B cell (primary cell): ENCODE measurements at regions not wholly inside any gene's neighbourhood (a gene's known extent, or its start where the extent isn't known, plus 50 kb on each side); places are given as distances from the start of the nearest gene placed in this dataset.

Experiments used
- CTCF ChIP-seq: fragments of 200-600 bp; IDR thresholded peaks from one replicate; pipeline ENCODE4 v1.8.0; 2022; ENCODE audit warnings: antibody characterized with exemption, mild to moderate bottlenecking
- EZH2 ChIP-seq: IDR thresholded peaks from 2 replicates; pipeline ENCODE4 v1.6.1; 2012; ENCODE audit warnings: borderline replicate concordance, low read depth, mild to moderate bottlenecking, moderate library complexity, low read length; ENCODE audit not compliant: insufficient read depth, poor library complexity, severe bottlenecking

- TF ChIP-seq CTCF (no peak), EZH2 (no peak)
These were observed 1297.0 kb upstream of the ATXN8OS start for GRCh38 chr13:68810660-68811059.
